Activated CD8-positive, alpha-beta T cell treated with anti-CD3 and anti-CD28 coated beads for 36 hours (primary cell): ENCODE measurements at regions not wholly inside any gene's neighbourhood (a gene's known extent, or its start where the extent isn't known, plus 50 kb on each side); places are given as distances from the start of the nearest gene placed in this dataset.

Experiments used
- ATAC-seq: fragments of 200-7000 bp; cut with Tn5 transposase; one replicate; pipeline ENCODE4 v1.10.0; 2021; ENCODE audit warnings: mild to moderate bottlenecking, moderate library complexity
- CTCF ChIA-PET: fragments of 350-600 bp; sonication (Branson Sonifier 250); formaldehyde crosslinking; loops from one replicate; lab custom pipeline; 2021; ENCODE audit warnings: antibody characterized with exemption; lab: Charles Lee
- POLR2A ChIA-PET: fragments of 350-600 bp; sonication (Branson Sonifier 250); formaldehyde crosslinking; loops from one replicate; lab custom pipeline; 2021; ENCODE audit warnings: antibody characterized with exemption; lab: Charles Lee
- DNase-seq: peaks from one replicate; pipeline ENCODE4 v3.0.0-alpha.2; 2020
- H3K27ac Mint-ChIP-seq: one replicate; pipeline ENCODE4 v1.8.0; 2021; ENCODE audit warnings: mild to moderate bottlenecking, mixed read lengths
- H3K27me3 Mint-ChIP-seq: one replicate; pipeline ENCODE4 v1.8.0; 2021; ENCODE audit warnings: mixed read lengths
- H3K36me3 Mint-ChIP-seq: one replicate; pipeline ENCODE4 v1.8.0; 2021; ENCODE audit warnings: low read depth, mixed read lengths
- H3K4me1 Mint-ChIP-seq: one replicate; pipeline ENCODE4 v1.8.0; 2021; ENCODE audit warnings: low read depth, mixed read lengths
- H3K4me3 Mint-ChIP-seq: one replicate; pipeline ENCODE4 v1.8.0; 2021; ENCODE audit warnings: mild to moderate bottlenecking, moderate library complexity, mixed read lengths
- H3K9me3 Mint-ChIP-seq: one replicate; pipeline ENCODE4 v1.8.0; 2021; ENCODE audit warnings: mixed read lengths
- CTCF ChIP-seq: fragments of 200-600 bp; IDR thresholded peaks from one replicate; pipeline ENCODE4 v1.8.0; 2022; ENCODE audit warnings: antibody characterized with exemption, mild to moderate bottlenecking
- intact Hi-C: fragments of 100-400 bp; cut with micrococcal nuclease; formaldehyde crosslinking; loops from one replicate; pipeline ENCODE4 v1.10.0; 2022

- POLR2A ChIA-PET: no interaction called here
- Mint-ChIP-seq H3K27ac (no peak overlapping the region), H3K36me3 (no peaks in the 10 kb centered on the region), H3K9me3 (peaks cover 2% of the 10 kb centered on the region), H3K4me1 (no peaks in the 10 kb centered on the region), H3K4me3 (no peak overlapping the region), H3K27me3 (no peaks in the 10 kb centered on the region)
- intact Hi-C loops: no loop called here
- CTCF ChIA-PET: no interaction called here
- no peak for DNase-seq
- no peak for ATAC-seq
- TF ChIP-seq CTCF: no peak
Observed at GRCh38 chr6:74646461-74646860, 559.4 kb downstream of the COL12A1 start.

- DNase-seq: no peak
- intact Hi-C loops: no loop called here
- H3K4me1 Mint-ChIP-seq: no peaks in the 10 kb centered on the region
- ChIA-PET CTCF (no interaction called here), POLR2A (no interaction called here)
- H3K27me3 Mint-ChIP-seq: no peaks in the 10 kb centered on the region
- peaks cover 2% of the 10 kb centered on the region for H3K9me3 Mint-ChIP-seq
- no peak for TF ChIP-seq CTCF
- no peaks in the 10 kb centered on the region for H3K36me3 Mint-ChIP-seq
- H3K27ac Mint-ChIP-seq: no peak overlapping the region
- ATAC-seq: no peak
- no peak overlapping the region for H3K4me3 Mint-ChIP-seq
Observed at GRCh38 chr6:74645108-74645849, 560.6 kb downstream of the COL12A1 start.

GRCh38 chr6:74642101-74642500, 563.8 kb downstream of the COL12A1 start:
- intact Hi-C loops: no loop called here
- Mint-ChIP-seq H3K4me1 (no peaks in the 10 kb centered on the region), H3K36me3 (no peaks in the 10 kb centered on the region), H3K4me3 (no peak overlapping the region), H3K27me3 (no peaks in the 10 kb centered on the region), H3K9me3 (no peaks in the 10 kb centered on the region), H3K27ac (no peak overlapping the region)
- no peak for DNase-seq
- CTCF ChIA-PET: no interaction called here
- TF ChIP-seq CTCF: no peak
- POLR2A ChIA-PET: no interaction called here
- no peak for ATAC-seq

- DNase-seq (no peak), ATAC-seq (no peak)
- POLR2A ChIA-PET: no interaction called here
- Mint-ChIP-seq H3K4me3 (no peak overlapping the region), H3K9me3 (no peaks in the 10 kb centered on the region), H3K27ac (no peak overlapping the region), H3K36me3 (no peaks in the 10 kb centered on the region), H3K4me1 (no peaks in the 10 kb centered on the region), H3K27me3 (no peaks in the 10 kb centered on the region)
- intact Hi-C loops: no loop called here
- CTCF ChIA-PET: no interaction called here
- TF ChIP-seq CTCF: no peak
Observed at GRCh38 chr6:74638412-74638811, 567.4 kb downstream of the COL12A1 start.

GRCh38 chr6:74632196-74632875, 573.5 kb downstream of the COL12A1 start:
- no peak overlapping the region for H3K27ac Mint-ChIP-seq
- ChIA-PET CTCF (no interaction called here), POLR2A (no interaction called here)
- H3K4me3 Mint-ChIP-seq: no peak overlapping the region
- no peak for ATAC-seq
- TF ChIP-seq CTCF: no peak
- DNase-seq: no peak
- no peaks in the 10 kb centered on the region for H3K4me1 Mint-ChIP-seq
- no peaks in the 10 kb centered on the region for H3K27me3 Mint-ChIP-seq
- H3K36me3 Mint-ChIP-seq: no peaks in the 10 kb centered on the region
- peaks cover 2% of the 10 kb centered on the region for H3K9me3 Mint-ChIP-seq
- intact Hi-C loops: no loop called here
